Daoy (cell line): ENCODE measurements at regions not wholly inside any gene's neighbourhood (a gene's known extent, or its start where the extent isn't known, plus 50 kb on each side); places are given as distances from the start of the nearest gene placed in this dataset.
"Not testable (repeated sequence)": the region's sequence is repeated elsewhere in the genome, so short reads cannot be mapped to it uniquely, and the experiment has no call there.

Experiments
- DNase-seq: peaks from one replicate; pipeline ENCODE4 v3.0.0-alpha.2; 2015; ENCODE audit warnings: low read depth

DNA sequence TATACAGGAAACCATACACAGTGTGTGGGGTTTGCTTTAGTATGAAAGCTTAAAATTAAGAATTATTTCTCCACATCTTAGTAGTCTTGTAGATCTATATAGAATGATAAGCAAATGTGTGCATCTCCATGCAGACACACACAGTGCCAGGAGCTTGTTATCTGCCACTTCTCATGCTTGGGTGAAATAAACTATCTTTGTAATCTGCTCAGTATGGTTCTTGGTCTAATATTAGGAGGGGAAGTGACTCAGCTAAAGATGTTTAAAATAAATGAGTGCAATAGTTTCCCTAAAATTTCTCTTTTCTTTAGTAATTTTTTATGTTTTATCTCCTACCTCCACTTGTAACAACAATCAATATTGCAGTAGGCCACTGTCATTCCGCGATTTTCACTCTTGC is 689.6 kb downstream of the TAF11L14 start:
- DNase-seq, result no peak

DNA sequence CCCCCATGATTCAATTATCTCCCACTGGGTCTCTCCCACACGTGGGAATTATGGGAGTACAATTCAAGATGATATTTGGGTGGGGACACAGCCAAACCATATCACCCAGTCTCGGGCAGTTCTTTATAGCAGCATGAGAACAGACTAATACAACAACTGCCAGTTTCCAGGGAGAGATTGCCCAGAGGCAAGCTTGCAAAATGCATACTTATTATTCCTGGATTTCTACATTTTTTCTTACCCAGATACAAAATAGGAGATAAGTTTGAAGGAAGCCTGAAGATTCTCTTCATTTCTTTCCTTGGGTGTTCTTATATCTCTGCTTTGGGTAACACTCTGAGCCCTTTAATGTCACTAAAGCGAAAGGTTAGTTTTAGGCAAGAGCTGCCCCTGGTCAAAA is 691.2 kb downstream of the TAF11L14 start:
- DNase-seq, result no peak

DNA sequence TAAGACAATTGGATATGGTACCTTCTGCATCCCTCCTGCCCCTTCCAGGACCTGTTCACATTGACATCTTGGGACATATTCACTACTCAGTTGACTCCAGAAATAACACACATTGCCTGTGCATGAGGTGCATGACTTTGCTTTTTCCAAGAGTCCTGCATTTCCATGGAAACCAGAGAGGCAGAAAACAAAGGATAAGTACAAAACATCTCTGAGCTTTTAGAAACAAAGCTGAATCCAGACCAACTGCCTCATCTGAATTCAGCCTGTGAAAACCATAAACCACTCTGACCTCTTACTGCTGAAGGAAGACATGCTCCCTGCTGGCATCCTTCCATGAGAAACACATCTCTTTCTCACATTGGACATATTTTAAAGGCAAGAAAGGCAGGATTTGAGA is 695.1 kb downstream of the TAF11L14 start:
- DNase-seq, result no peak

DNA sequence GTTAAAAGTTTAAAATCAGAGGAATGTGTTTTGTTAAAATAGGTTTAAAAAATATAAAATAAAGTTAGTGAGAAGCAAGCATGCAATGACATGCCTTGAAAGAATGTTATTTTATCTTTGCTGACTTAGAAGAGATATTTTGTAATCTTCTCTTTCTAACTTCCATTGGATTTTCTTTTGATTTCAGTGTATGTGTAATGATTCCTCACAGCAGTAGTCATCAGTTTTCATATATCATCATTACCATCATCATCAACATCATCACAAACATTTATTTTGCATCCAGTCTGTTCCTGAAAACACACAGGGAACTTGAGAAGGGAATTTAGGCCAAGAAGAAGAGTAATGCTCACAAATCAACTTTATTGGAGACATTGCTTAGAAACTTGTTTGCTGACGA is 699.6 kb downstream of the TAF11L14 start:
- no peak for DNase-seq

DNA sequence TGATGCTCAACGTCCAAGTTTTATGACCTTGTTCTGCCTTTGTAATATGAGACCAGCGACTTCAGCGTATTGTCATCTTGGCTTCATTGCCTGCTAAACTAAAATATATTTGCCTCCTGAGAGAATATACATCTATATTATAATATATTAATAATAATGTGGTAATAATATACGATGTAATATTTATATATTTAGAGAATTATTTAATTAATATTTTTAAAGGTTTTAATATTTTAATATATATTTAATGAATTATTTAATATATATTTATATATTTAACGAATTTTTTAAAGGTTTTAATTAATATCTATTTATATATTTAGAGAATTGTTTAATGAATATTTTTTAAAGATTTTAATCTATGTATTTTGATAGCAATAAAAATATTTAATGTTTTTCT is 700.7 kb downstream of the TAF11L14 start:
- no peak for DNase-seq

DNA sequence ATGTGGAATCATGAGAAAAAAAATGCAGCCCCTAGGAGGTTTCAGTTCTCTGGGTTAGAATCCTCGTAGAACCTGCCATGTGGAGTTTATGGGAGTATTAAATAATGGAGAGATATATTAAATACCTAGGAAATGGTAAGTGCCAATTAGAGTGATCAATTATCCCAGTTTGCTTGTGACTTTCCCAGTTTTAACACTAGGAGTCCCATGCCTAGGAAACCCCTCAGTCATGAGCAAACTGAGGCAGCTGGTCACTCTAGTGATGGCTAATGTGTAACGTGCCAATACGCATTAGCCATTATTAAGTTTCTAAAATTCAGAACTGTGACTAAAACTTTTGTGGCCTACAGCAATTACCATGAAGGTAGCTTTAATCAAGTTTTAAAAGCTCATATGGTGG is 720.6 kb downstream of the TAF11L14 start:
- DNase-seq, result no peak

DNA sequence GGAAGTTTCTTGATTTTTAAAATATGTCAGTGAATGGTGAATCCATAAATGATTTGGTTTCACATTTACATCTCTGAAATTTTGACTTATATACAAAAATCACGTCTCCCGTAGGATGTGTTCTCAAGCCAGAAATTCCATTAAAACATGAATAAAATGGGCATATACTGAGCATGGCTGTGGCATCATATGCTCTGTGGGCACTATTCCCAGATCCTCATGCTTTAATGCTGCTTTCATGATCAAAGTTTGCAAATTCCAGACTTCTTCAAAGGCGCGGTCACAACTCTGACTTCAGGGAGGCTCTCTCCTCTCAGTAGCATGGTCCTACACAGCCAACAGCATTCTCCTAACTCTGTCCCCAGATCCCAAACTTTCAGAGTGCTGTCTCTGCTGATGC is 723.2 kb downstream of the TAF11L14 start:
- no peak for DNase-seq

DNA sequence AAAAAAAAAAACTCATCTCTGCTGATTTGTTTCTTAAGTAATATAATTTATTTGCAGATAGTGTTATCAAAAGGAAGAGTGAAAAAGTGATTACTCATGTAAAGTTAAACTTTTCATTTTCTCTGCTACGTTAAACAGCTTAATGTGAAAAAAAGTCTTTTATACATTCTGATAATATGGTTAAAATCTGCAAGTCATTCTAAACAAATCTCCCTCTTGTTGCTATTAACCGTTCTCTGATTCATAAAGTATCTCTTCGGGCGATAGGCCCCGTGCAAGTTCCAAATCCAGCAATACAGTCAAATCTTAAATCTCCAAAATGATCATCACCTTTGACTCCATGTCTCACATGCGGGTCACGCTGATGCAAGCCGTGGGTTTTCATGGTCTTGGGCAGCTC is 732.0 kb downstream of the TAF11L14 start:
- DNase-seq, result no peak

DNA sequence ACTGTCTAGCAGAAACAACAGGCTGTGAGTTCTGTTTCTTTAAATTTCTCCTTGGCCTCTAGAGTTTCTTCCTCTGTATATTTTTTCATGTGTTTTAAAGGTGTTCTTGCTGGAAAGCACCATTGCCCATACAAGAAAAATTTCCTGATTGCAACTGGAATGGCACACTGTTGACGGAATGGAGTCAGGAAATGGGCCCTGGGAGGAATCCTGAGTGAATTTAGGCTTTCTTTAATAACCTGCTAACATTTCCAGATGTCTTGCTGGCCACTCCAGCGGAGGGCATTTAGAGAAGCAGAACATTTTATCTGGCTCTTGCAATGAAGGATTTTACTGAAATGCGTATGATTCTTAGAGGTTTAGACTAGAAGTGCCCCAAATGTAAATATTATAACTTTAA is 736.3 kb downstream of the TAF11L14 start:
- DNase-seq, result no peak

DNA sequence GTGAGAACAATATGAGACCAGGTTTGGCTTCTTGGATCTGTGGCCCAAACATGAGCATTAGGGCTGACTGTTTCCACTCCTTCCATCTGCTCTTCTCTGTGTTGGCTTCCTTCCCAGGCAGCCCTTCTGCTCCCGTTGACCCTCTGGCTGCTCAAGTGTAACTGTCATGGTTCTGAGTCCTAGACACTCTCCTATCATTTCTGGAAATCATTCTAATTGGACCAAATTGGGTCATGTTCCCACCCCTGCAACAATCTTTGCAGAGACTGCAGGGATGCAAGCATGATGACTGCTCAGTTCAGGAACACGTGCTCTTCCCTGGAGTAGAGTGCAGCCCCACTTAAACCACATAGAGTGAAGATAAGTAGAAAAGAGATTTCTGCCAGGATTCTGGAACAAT is 741.4 kb downstream of the TAF11L14 start:
- no peak for DNase-seq

DNA sequence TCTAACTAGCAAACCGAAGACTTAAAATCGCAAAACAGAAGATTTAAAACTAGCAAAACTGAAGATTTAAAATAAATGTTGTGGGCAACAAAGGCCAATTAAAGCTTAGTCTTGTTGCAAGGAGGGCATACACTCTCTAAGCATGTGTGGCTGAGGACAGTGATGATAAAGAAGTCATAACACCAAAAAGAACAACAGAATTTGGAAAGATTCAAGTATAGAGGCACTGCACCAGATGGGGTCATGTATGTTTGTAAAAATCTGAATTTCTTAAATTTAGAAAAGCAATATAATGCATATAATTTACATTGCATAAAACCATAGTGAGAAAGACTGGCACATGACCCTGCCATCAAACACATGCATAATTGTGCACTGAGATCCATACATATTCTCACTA is 743.8 kb downstream of the TAF11L14 start:
- DNase-seq, result no peak

DNA sequence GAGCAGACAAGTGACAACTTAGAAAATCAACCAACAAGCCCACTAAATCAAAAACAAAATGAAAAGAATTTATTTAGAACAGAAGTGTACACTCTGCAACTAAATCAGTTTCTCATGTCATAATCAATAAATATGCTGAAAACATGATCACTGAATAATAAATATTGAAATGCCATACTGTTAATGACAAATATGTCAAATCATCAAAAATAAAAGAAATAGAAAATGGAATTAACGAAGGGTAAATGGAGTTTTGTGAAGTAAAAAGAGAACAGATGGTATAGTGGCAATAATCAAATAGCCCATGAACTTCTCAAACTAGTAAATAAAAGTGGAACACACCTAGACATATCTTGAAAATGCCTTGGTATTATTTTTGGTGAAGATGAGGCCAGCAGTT is 744.9 kb downstream of the TAF11L14 start:
- DNase-seq, result no peak

DNA sequence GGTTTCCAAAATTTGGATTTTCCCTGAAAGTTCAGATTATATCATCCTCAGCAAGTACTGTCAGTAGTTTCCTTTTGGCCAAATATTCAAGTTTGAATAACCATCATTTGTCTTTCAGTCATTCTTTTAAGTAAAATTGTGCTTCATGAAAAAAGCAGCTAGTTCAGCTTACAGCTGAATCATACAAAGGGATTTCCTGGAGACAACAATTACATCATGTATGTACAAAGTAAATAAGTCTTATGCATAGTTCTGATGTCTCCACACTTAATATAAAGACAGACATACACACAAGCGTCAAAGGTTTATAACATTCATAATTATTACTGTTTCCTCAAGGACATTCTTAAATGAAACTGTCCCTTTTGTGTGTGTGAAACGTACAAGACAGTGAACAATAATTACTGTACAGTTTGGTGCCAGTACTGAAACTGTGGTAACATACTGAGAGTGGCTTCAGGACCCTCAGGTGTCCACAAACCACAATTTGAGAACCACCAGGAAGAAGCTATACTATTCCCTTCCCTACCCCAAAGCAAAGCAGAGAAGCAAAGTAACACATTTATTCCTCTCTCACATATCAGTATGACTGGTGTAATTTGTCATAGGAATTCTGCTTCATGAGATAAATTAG is 746.6 kb downstream of the TAF11L14 start:
- no peak for DNase-seq

DNA sequence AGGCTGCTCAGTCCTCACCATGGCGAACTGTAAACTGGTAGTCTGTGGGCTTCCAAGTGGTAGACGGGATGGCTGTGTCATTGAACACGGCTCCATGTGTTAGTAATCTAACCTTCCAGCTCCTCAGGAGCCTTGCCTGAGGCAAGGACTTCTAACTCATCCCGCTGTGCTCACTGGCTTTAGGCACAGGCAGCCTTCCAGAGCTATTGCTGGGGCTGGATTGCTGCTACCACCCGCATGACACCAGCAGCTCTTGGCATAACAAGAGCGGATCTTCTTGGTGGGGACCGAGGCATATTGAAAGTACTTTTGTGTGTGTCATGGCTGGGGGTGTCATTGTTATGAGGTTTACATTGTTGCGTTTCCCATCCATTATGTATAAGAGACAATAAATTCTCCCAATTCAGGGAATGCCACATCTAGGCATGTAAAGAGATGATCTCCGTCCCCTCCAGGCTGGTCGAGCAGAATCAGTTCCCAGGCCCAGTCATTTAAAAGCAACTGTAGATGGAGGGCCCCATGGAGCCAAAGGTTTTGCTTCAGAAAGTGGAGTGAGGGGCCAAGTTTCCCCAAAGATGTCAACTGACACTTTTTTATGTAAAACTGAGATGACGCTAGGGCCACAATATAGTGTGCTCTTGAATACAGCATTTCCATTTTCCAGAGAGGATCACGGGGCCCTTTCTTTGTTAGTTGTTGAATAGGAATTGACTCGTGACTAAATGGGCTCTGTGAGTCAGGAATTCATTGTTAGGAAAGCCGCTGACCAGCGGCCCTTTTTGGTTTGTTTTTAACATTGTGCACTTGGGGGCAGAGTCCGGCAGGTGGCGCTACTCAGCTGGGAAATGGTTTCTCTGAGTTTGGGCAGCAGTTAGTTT is 759.5 kb downstream of the TAF11L14 start:
- DNase-seq, result peak; percentile 78

DNA sequence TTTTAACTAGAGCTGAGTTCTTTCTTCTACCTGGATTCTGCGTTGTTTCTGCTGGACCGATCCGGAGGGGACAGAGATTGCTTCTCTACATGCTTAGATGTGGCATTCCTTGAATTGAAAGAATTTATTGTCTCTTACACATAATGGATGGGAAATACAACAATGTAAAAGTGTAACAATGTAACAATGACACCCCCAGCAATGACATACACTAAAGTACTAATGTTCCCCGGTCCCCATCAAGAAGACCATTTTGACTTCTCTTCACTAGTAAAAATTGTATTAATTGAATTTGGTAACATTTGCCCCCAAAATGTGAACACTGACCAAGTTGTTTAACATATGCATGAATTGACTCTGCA is 760.2 kb downstream of the TAF11L14 start:
- DNase-seq, result no peak

DNA sequence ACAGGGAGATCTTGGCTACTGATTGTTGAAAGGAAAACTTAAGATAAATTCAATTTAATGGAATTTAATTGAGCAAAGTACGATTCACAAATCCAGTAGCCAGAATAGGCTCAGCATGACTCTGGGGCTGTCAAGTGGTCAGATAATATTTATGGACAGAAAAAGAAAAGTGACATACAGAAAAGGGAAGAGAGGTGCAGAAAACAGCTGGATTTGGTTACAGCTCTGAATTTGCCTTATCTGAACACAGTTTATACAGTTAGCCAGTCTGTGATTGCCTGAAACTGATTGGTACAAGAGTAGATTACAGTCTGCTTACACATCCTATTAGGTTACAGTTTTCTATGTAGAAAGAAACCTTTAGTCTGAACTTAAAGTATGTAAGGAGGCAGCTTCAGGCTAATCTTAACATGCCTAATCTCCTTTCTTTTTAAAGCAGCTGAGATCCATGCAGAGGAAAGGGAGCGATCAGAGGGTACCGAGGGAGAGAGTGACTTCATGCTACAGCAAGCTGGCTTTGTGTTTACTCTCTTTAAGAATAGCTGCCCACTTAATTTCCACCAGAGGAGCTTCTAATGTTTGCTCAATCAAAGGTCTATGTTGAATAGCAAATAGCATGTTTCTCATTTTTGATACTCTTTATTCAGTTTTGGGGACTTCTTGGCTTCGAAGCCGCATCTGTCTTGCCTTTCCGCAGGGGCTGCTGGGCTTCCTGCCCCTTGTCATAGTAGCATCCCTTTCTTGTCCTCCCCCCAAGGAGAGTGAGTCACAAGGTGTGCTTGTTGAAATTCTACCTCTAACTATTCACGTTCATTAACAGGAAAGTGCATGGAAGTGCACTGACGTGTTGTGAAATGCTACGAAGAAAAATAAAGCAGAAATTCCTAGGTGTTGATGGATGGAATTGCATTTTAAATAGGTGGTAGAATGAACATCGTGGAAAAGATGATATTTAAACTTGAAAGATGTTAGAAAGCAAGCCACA is 761.2 kb downstream of the TAF11L14 start:
- peak; percentile 18 for DNase-seq

DNA sequence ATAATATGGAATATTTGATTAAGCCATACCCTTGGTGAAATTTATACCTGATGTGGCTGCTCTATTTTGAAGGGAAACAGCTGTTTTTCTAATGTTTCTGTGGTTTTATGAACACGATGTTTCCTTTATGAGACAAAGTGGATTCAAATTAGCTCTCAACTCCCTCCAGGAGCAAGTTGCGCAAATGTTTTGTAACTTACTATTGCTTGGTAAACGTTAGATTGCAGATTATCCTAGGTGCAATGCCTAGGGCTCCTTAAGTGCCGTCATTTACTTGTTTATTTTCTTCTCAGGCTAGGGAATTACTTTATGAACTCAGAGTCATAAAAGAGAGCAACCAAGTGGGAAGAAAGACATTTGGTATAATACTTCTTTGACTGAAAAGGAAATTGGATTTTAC is 763.1 kb downstream of the TAF11L14 start:
- no peak for DNase-seq

DNA sequence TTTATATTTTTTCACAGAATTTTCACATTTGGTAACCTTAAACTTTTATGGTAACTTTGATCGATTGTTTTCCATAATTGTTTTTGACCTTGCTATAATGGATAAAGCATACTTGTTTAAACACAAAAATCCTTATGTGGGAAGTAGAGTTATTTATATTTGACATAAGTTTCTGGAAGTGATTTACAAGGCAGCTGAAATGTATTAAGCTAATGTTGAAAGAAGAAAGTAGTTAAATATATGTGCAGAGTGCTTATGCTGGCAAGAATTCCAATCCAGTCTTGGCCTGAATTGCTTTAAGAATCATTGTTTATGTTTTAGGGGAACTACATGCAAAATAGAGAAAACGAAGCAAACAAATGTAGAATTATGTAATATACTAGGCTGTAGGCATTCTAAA is 763.6 kb downstream of the TAF11L14 start:
- no peak for DNase-seq

DNA sequence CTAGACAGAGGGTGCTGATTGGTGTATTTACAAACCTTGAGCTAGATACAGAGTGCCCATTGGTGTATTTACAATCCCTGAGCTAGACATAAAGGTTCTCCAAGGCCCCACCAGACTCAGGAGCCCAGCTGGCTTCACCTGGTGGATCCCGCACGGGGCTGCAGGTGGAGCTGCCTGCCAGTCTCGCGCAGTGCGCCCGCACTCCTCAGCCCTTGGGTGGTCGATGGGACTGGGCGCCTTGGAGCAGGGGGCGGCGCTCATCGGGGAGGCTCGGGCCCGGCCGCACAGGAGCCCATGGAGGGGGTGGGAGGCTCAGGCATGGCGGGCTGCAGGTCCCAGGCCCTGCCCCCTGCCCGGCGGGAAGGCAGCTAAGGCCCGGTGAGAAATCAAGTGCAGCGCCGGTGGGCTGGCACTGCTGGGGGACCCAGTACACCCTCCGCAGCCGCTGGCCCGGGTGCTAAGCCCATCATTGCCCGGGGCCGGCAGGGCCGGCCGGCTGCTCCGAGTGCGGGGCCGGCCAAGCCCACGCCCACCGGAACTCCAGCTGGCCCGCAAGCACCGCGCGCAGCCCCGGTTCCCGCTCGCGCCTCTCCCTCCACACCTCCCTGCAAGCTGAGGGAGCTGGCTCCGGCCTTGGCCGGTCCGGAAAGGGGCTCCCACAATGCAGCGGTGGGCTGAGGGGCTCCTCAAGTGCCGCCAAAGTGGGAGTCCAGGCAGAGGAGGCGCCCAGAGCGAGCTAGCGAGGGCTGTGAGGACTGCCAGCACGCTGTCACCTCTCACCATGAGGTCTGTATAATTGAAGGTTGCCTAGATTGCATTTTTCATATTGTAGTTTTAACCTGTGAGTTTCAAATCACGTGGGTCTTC is 765.4 kb downstream of the TAF11L14 start:
- DNase-seq, result not testable (repeated sequence)

DNA sequence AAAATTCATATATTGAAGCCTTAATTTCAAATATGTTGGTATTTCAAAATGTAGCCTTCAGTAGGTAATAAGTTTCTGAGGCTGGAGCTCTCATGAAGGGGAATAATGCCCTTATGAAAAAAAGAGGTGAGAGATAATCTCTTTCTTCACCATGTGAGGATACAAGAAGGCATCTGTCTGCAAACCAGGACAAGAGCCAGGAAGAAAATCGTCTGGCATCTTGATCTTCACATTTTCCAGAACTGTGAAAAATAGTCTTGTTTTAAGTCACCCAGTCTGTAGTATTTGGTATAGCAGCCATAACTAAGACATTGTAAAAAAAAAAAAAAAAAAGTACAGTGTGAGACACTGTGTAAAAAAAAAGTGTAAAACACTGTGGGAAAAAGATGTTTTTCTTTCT is 768.9 kb downstream of the TAF11L14 start:
- DNase-seq, result no peak

DNA sequence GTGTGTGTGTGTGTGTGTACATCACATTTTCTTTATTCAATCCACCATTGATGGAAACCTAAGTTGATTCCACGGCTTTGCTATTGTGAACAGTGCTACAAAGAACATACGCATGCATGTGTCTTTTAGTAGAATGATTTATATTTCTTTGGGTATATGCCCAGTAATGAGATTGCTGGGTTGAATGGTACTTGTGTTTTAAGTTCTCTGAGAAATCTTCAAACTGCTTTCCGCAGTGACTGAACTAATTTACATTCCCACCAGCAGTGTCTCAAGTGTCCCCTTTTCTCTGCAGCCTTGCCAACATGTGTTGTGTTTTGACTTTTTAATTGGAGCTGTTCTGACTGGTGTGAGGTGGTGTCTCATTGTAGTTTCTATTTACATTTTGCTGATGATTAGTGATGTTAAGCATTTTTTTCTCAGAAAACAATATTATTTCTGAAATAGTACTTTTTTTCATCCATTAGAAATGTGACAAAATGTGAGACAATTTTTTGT is 769.7 kb downstream of the TAF11L14 start:
- DNase-seq, result no peak
